HT-29 (cell line): ENCODE measurements at regions not wholly inside any gene's neighbourhood (a gene's known extent, or its start where the extent isn't known, plus 50 kb on each side); places are given as distances from the start of the nearest gene placed in this dataset.

ENCODE experiments used
- DNase-seq: peaks from one replicate; pipeline ENCODE4 v3.0.0-alpha.2; 2015; ENCODE audit warnings: low spot score

GRCh38 chr15:61481886-61482285 is 252.8 kb upstream of the RORA start:
- DNase-seq = no peak

- DNase-seq = no peak
Observed at GRCh38 chr15:61480863-61481262, 251.8 kb upstream of the RORA start.

- DNase-seq = no peak
Observed at GRCh38 chr15:61480295-61480694, 251.2 kb upstream of the RORA start.

GRCh38 chr15:61479613-61480012 is 250.5 kb upstream of the RORA start:
- DNase-seq = no peak

- DNase-seq = no peak
Observed at GRCh38 chr15:61476741-61477140, 247.6 kb upstream of the RORA start.

- no peak for DNase-seq
Observed at GRCh38 chr15:61474796-61475195, 245.7 kb upstream of the RORA start.

GRCh38 chr15:61467823-61468222 is 238.7 kb upstream of the RORA start:
- no peak for DNase-seq

- DNase-seq = no peak
Observed at GRCh38 chr15:61459785-61460707, 230.9 kb upstream of the RORA start.

GRCh38 chr15:61457050-61457733 is 228.1 kb upstream of the RORA start:
- no peak for DNase-seq

- DNase-seq = no peak
Observed at GRCh38 chr15:61449186-61449702, 220.1 kb upstream of the RORA start.

- no peak for DNase-seq
Observed at GRCh38 chr15:61447981-61448380, 218.9 kb upstream of the RORA start.

- DNase-seq = no peak
Observed at GRCh38 chr15:61444585-61444984, 215.5 kb upstream of the RORA start.

GRCh38 chr15:61442821-61443220 is 213.7 kb upstream of the RORA start:
- no peak for DNase-seq

- no peak for DNase-seq
Observed at GRCh38 chr15:61441891-61442290, 212.8 kb upstream of the RORA start.

- no peak for DNase-seq
Observed at GRCh38 chr15:61426466-61426865, 197.4 kb upstream of the RORA start.

GRCh38 chr15:61425934-61426333 is 196.8 kb upstream of the RORA start:
- no peak for DNase-seq

GRCh38 chr15:61422773-61423172 is 193.7 kb upstream of the RORA start:
- no peak for DNase-seq

GRCh38 chr15:61421938-61422337 is 192.8 kb upstream of the RORA start:
- DNase-seq = no peak

- no peak for DNase-seq
Observed at GRCh38 chr15:61421470-61421869, 192.4 kb upstream of the RORA start.

GRCh38 chr15:61420546-61420945 is 191.4 kb upstream of the RORA start:
- DNase-seq = no peak

GRCh38 chr15:61415617-61416120 is 186.6 kb upstream of the RORA start:
- no peak for DNase-seq

- DNase-seq = no peak
Observed at GRCh38 chr15:61411902-61412510, 182.9 kb upstream of the RORA start.
